ENCODE measurements at regions not wholly inside any gene's neighbourhood (a gene's known extent, or its start where the extent isn't known, plus 50 kb on each side); places are given as distances from the start of the nearest gene placed in this dataset.

GRCh38 chr14:51468523-51468922 is 183.2 kb upstream of the FRMD6 start:
- TF ChIP-seq, protein P1, sequence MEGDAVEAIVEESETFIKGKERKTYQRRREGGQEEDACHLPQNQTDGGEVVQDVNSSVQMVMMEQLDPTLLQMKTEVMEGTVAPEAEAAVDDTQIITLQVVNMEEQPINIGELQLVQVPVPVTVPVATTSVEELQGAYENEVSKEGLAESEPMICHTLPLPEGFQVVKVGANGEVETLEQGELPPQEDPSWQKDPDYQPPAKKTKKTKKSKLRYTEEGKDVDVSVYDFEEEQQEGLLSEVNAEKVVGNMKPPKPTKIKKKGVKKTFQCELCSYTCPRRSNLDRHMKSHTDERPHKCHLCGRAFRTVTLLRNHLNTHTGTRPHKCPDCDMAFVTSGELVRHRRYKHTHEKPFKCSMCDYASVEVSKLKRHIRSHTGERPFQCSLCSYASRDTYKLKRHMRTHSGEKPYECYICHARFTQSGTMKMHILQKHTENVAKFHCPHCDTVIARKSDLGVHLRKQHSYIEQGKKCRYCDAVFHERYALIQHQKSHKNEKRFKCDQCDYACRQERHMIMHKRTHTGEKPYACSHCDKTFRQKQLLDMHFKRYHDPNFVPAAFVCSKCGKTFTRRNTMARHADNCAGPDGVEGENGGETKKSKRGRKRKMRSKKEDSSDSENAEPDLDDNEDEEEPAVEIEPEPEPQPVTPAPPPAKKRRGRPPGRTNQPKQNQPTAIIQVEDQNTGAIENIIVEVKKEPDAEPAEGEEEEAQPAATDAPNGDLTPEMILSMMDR (IDR thresholded peaks at IDR 0.05; ENCODE audit: insufficient read depth, low read length, poor library complexity, severe bottlenecking), result no peak
- TF ChIP-seq EZH2phosphoT487 (conservative IDR thresholded peaks at IDR 0.05; ENCODE audit: low read length), result no peak
